Stimulated activated naive CD4-positive, alpha-beta T cell treated with Interleukin-2 at 50 U/mL for 16 hours (primary cell): ENCODE measurements at regions not wholly inside any gene's neighbourhood (a gene's known extent, or its start where the extent isn't known, plus 50 kb on each side); places are given as distances from the start of the nearest gene placed in this dataset.

Experiments
- DNase-seq: peaks from one replicate; lab custom pipeline; 2025; lab: John Stamatoyannopoulos, UW

DNA sequence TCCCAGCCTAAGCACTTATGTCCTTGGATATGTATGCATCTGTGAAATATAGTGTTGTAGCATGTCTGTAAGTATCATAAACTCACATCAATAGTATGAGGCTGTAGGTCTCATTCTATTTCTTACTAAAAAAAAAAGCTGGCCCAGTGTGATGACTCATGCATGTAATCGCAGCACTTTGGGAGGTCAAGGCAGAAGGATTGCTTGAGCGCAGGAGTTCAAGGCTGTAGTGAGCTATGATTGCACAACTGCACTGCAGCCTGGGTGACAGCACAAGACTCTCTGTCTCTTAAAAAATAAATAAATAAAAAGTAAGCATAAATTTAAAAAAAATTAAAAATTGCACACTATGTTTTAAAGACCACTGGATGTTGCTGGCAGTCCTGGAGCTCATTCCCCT lies 79.1 kb upstream of the SPATA13 start:
- no peak for DNase-seq

- DNase-seq: no peak
Measured at GRCh38 chr13:24083141-24083540, 77.4 kb upstream of the SPATA13 start.

GRCh38 chr13:24083722-24084421 lies 76.6 kb upstream of the SPATA13 start:
- no peak for DNase-seq

- no peak for DNase-seq
Measured at GRCh38 chr13:24085662-24086061, 74.9 kb upstream of the SPATA13 start.

GRCh38 chr13:24086642-24087041 lies 73.9 kb upstream of the SPATA13 start:
- no peak for DNase-seq

DNA sequence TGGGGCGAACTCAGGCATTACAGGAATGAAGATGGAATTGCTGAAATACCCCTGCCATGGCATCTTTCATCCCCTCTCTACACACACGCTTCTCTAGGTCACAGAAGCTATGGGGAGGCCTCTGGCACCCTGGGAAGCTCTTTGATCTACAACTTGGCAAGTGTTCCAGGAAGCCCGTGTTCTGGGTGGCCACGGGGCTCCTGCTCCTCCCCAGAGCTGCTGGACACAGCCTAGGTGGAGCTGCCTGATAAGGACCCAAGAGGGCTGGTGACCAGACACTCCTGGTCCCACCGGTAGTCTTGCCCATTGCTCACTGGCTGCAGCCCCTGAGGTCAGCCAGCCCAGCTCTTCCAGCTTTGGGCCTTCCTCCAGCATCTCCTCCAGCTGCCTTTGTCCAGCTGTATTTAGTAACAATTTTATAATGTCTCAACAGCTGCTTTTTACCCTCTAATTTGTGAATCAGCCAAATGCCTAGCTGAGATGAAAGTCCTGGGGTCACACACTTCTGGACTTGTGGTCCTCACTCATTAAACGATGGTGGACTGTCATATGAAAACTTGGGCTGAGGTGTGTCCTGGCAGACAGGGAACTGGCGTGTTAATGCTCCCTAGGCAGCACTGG lies 72.8 kb upstream of the SPATA13 start:
- no peak for DNase-seq

- DNase-seq: no peak
Measured at GRCh38 chr13:24090049-24090448, 70.5 kb upstream of the SPATA13 start.

- DNase-seq: no peak
Measured at GRCh38 chr13:24091080-24091479, 69.4 kb upstream of the SPATA13 start.

- DNase-seq: no peak
Measured at GRCh38 chr13:24092108-24092507, 68.4 kb upstream of the SPATA13 start.

GRCh38 chr13:24093047-24093446 lies 67.5 kb upstream of the SPATA13 start:
- DNase-seq: no peak

DNA sequence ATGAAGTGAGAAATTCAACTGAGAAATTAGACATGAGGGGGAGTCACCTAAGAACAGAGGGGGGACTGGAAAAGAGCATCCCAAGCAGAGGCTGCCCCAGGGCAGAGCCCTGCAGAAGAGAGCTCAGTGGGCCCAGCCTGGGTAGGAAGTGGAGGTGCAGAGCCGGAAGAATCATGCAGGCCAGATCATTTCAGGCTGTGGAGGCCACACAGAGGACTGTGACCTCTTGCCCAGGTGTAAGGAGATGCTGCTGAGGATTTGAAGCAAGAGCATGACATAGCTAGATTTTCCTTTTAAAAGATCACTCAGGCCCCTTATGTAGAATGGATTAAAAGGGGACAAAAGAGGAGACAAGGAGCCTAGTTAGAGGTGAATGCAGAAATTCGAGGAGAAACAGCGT lies 63.9 kb upstream of the SPATA13 start:
- DNase-seq: no peak

DNA sequence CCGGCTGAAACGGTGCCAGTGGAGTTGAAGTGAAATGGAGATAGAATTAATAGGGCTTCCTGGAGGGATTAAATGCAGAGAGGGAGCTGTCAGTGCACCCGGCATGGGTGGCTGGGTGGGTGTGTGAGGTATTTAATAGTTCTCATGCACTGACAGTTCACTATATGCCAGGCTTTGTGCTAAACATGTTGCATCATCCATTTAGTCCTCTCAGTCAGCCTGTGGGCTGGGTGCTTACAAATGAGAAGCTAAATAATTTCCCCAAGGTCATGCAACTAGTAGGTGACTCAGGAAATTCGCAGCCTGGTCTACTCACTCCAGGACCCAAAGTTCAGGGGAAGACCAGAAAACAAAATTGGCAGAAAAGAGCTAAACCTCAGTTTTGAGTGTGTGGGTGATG lies 63.5 kb upstream of the SPATA13 start:
- DNase-seq: peak; percentile 46

DNA sequence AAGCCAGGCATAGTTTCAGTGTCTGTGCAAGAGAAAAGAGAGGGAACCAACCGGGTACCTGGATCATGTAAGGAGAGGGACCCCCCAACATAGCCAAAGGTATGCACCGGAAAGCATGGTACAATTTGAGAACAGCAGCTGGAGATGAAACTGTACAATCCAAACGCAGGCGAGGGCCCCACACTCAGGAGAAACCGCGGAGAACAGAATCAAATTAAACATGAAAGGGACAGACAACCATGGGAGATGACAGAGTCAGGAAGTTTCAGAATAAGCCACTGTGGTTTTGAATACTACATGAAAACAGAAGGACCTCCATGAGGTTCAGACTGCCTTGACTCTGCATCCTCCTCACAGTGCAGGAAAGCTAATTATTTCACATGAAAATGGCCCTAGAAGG lies 62.9 kb upstream of the SPATA13 start:
- DNase-seq: no peak

DNA sequence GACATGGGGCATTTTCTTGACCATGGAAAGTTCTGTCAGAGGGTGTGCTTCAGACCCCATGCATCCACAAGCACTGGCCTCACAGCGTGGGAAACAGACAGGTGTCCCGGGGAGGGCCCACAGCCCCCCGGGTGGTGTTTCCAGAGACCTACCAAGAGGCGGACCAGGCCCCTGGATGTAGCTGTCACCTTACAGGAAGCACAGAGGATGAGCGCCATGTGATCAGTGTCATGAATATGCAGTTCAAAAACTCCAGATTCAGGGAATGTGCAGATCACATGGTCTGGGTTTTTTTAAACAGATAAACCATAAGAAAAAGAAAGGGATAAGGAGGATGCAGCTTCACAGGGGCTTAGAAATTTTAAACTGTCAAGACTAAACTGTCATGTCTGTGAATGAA lies 61.0 kb upstream of the SPATA13 start:
- no peak for DNase-seq

DNA sequence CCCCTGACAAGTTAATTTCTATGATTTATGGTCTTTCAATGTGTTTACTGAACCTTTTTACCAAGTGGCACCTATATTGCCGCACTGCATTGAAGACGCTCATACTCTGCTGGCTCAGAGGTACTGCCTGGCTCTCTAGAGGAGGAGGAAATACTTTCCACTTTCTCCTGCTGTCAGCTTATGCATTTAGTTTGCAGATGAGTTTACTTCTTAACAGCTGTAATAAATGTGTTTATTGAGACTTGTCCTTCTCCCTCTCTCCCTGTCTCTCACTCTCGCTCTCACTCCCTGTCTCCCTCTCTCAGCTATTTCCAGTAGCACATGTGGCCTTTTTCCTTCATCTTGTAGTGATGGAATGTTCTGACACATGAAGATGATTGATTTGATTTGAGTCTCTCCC lies 60.3 kb upstream of the SPATA13 start:
- DNase-seq: no peak

DNA sequence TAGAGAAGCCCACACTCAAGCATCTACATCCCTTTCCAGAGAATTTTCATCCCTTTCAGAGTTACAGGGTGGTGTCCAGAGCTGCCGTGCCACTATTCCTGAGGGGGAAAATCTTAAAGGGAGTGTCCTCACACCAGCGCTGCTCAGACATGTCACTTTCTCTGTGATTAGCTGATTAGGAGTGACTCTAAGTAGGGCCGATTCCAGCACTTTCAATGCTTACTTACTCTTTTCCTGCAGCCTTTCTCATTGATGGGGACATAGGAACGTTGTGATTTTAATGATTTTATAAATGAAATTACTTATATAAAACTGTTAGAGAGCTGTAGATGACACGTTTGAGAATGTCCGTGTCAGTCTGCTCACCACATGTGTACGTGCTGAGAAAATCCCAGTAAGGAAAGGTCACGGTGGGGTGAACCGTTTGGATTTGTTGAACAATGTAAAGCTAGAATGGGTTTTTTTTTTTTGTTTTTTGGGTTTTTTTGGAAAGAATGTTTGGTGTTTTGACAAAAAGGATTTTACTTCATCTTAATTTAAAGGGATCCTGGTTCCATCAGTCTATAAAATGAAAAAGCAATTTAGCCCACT lies 56.6 kb upstream of the SPATA13 start:
- no peak for DNase-seq

GRCh38 chr13:24104723-24105122 lies 55.8 kb upstream of the SPATA13 start:
- no peak for DNase-seq

- DNase-seq: no peak
Measured at GRCh38 chr13:24106429-24106828, 54.1 kb upstream of the SPATA13 start.

DNA sequence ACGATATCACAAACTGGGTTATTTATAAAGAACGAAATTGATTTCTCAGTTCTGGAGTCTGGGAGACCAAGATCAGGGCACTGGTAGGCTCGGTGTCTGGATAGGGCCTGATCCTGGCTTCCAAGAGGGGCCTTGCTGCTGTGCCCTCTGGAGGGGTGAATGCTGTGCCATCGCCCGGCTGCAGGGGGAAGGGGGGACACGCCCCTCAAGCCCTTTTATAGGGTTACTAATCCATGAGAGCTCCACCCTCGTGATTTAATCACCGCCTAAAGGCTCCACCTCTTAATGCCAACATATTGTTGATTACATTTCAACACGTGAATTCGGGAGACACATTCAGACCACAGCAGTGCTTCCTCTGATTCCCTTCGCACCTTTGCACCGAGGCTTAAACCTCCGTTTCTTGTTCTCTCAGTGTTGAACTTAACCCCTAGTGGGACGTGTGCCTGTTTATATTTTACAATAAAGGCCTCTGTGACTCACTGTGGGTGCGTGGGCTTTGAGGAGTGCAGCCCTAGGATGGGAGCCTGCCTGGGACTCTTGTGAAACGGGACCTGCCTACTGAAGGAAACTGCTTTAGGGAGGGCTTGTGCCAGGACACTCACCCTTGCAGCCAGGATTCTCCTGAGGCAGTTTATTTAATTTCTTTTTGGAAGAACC lies 52.4 kb upstream of the SPATA13 start:
- no peak for DNase-seq

GRCh38 chr13:24108615-24108965 lies 51.9 kb upstream of the SPATA13 start:
- DNase-seq: no peak

GRCh38 chr13:24110011-24110410 lies 50.5 kb upstream of the SPATA13 start:
- no peak for DNase-seq
